Dermis microvascular lymphatic vessel endothelial cell (primary cell): ENCODE measurements at regions not wholly inside any gene's neighbourhood (a gene's known extent, or its start where the extent isn't known, plus 50 kb on each side); places are given as distances from the start of the nearest gene placed in this dataset.
A peak's percentile ranks its signal among the peaks of the same experiment; 100 is the strongest.

ENCODE experiments used
- DNase-seq, 2 donors: peaks; one replicate each; pipeline versions ENCODE4 v3.0.0 to v3.0.0-alpha.2; 2010; ENCODE audit warnings: low read depth in 2 of 2

- DNase-seq, result no peak
Measured at GRCh38 chr9:70478963-70479641, 64.6 kb upstream of the KLF9 start.

- DNase-seq, result no peak
Measured at GRCh38 chr9:70477907-70478480, 63.5 kb upstream of the KLF9 start.

GRCh38 chr9:70477146-70477745, 62.8 kb upstream of the KLF9 start:
- no peak for DNase-seq

GRCh38 chr9:70475211-70475610, 60.8 kb upstream of the KLF9 start:
- peak in 1 of 2 donors; percentile 40 for DNase-seq

- no peak for DNase-seq
Measured at GRCh38 chr9:70474413-70474812, 60.0 kb upstream of the KLF9 start.

GRCh38 chr9:70472268-70473249, 58.1 kb upstream of the KLF9 start:
- peak in 1 of 2 donors; percentile 49 for DNase-seq

GRCh38 chr9:70470050-70471015, 55.9 kb upstream of the KLF9 start:
- DNase-seq, result peak in 1 of 2 donors; percentile 19

- no peak for DNase-seq
Measured at GRCh38 chr9:70468291-70468690, 53.8 kb upstream of the KLF9 start.

GRCh38 chr9:70466976-70467561, 52.6 kb upstream of the KLF9 start:
- peak in 1 of 2 donors; percentile 49 for DNase-seq

- no peak for DNase-seq
Measured at GRCh38 chr9:70465904-70466303, 51.4 kb upstream of the KLF9 start.

GRCh38 chr9:70465398-70465797, 50.9 kb upstream of the KLF9 start:
- DNase-seq, result no peak
